PC-3 (cell line): ENCODE measurements at regions not wholly inside any gene's neighbourhood (a gene's known extent, or its start where the extent isn't known, plus 50 kb on each side); places are given as distances from the start of the nearest gene placed in this dataset.
"Not testable (repeated sequence)": the region's sequence is repeated elsewhere in the genome, so short reads cannot be mapped to it uniquely, and the experiment has no call there.

Experiments used
- ATAC-seq: fragments of 200-7000 bp; cut with Tn5 transposase; 2 replicates; pipeline ENCODE4 v1.9.1; 2020; ENCODE audit warnings: mild to moderate bottlenecking, moderate library complexity
- BruUV-seq: library from RNA; stranded (reverse); fragments of 400-500 nt; replicated peaks from 2 replicates; lab custom pipeline; 2021; lab: Mats Ljungman, UMichigan
- CTCF ChIA-PET: fragments of 300-600 bp; sonication (Branson Sonifier 250); formaldehyde crosslinking; loops from one replicate; lab custom pipeline; 2022; ENCODE audit warnings: antibody characterized with exemption; lab: Charles Lee
- POLR2A ChIA-PET: fragments of 300-600 bp; sonication (Branson Sonifier 250); formaldehyde crosslinking; loops from one replicate; lab custom pipeline; 2022; ENCODE audit warnings: antibody characterized with exemption; ENCODE audit not compliant: unreplicated experiment; lab: Charles Lee
- DNase-seq: peaks from one replicate; pipeline ENCODE4 v3.0.0-alpha.2; 2015
- H2AFZ ChIP-seq: fragments of 300-600 bp; sonication (generic); 2 replicates; pipeline ENCODE4 v1.6.0; 2016; ENCODE audit warnings: antibody characterized with exemption, low read length
- H3F3A ChIP-seq: fragments of 300-600 bp; sonication (generic); one replicate; pipeline ENCODE4 v1.6.0; 2017; ENCODE audit warnings: antibody characterized with exemption, low read length, control low read depth, mild to moderate bottlenecking; ENCODE audit not compliant: unreplicated experiment
- H3K27ac ChIP-seq: fragments of 300-600 bp; sonication (generic); 2 replicates; pipeline ENCODE4 v1.5.1; 2016; ENCODE audit warnings: mild to moderate bottlenecking, low read length
- H3K27me3 ChIP-seq: fragments of 300-600 bp; sonication (generic); 2 replicates; pipeline ENCODE4 v1.6.1; 2016; ENCODE audit warnings: low read length, mixed read lengths
- H3K36me3 ChIP-seq: fragments of 300-600 bp; sonication (generic); 2 replicates; pipeline ENCODE4 v1.6.1; 2016; ENCODE audit warnings: low read depth, mixed run types, low read length, mixed read lengths
- H3K4me1 ChIP-seq: fragments of 300-600 bp; sonication (generic); 2 replicates; pipeline ENCODE4 v1.5.1; 2016; ENCODE audit warnings: low read length; ENCODE audit not compliant: insufficient read depth
- H3K4me2 ChIP-seq: fragments of 300-600 bp; sonication (generic); 2 replicates; pipeline ENCODE4 v1.6.0; 2016; ENCODE audit warnings: low read length
- H3K4me3 ChIP-seq: fragments of 300-600 bp; sonication (generic); 2 replicates; pipeline ENCODE4 v1.5.1; 2016; ENCODE audit warnings: mild to moderate bottlenecking, low read length, mixed read lengths
- H3K79me2 ChIP-seq: fragments of 300-600 bp; sonication (generic); 2 replicates; pipeline ENCODE4 v1.6.1; 2017; ENCODE audit warnings: low read length, mixed read lengths
- H3K9ac ChIP-seq: fragments of 300-600 bp; sonication (generic); 2 replicates; pipeline ENCODE4 v1.6.0; 2016; ENCODE audit warnings: mild to moderate bottlenecking, low read length
- H3K9me2 ChIP-seq: fragments of 300-600 bp; sonication (generic); replicated peaks from 2 replicates; pipeline ENCODE4 v1.6.1; 2016; ENCODE audit warnings: mixed run types, low read length, mixed read lengths
- H3K9me3 ChIP-seq: fragments of 300-600 bp; sonication (generic); 2 replicates; pipeline ENCODE4 v1.6.1; 2016; ENCODE audit warnings: low read length, mixed read lengths
- H4K20me1 ChIP-seq: fragments of 300-600 bp; sonication (generic); 2 replicates; pipeline ENCODE4 v1.6.1; 2016; ENCODE audit warnings: low read length, mixed read lengths
- CTCF ChIP-seq: fragments of 300-600 bp; sonication (generic); conservative IDR thresholded peaks from 2 replicates; pipeline ENCODE4 v1.5.1; 2017; ENCODE audit warnings: antibody characterized with exemption, low read depth, mild to moderate bottlenecking, low read length
- EZH2 ChIP-seq: fragments of 300-600 bp; sonication (generic); IDR thresholded peaks from one replicate; pipeline ENCODE4 v1.6.1; 2017; ENCODE audit warnings: antibody characterized with exemption, mild to moderate bottlenecking, low read length; ENCODE audit not compliant: unreplicated experiment
- EZH2phosphoT487 ChIP-seq: fragments of 300-600 bp; sonication (generic); IDR thresholded peaks from 2 replicates; pipeline ENCODE4 v1.6.1; 2018; ENCODE audit warnings: mild to moderate bottlenecking, antibody characterized with exemption, low read length, borderline replicate concordance
- intact Hi-C: fragments of 100-400 bp; cut with micrococcal nuclease; formaldehyde crosslinking; loops from 2 replicates; pipeline ENCODE4 v1.9.0; 2023

GRCh38 chr2:242008908-242009307 is 139.4 kb downstream of the RTP5 start:
- BruUV-seq, POLR2A ChIA-PET, CTCF ChIA-PET, H3K4me1 ChIP-seq, H3K9ac ChIP-seq, H3K36me3 ChIP-seq, DNase-seq, H3F3A ChIP-seq, H3K4me2 ChIP-seq, H3K27ac ChIP-seq, H3K9me2 ChIP-seq, H2AFZ ChIP-seq, H3K79me2 ChIP-seq, H4K20me1 ChIP-seq, ATAC-seq, H3K4me3 ChIP-seq, H3K9me3 ChIP-seq, intact Hi-C loops: not testable (repeated sequence)
- peaks cover 13% of the 10 kb centered on the region; the same call in 1 of the 2 replicates for H3K27me3 ChIP-seq

GRCh38 chr2:242009846-242010245 is 140.3 kb downstream of the RTP5 start:
- H3K4me1 ChIP-seq, CTCF ChIA-PET: not testable (repeated sequence)

GRCh38 chr2:242010252-242011166 is 141.0 kb downstream of the RTP5 start:
- H3K9ac ChIP-seq, CTCF ChIA-PET, H3K4me3 ChIP-seq, DNase-seq, H2AFZ ChIP-seq, H3K4me1 ChIP-seq, H3K27ac ChIP-seq, H3K4me2 ChIP-seq, POLR2A ChIA-PET, BruUV-seq, H3F3A ChIP-seq, H3K79me2 ChIP-seq, ATAC-seq, H3K9me2 ChIP-seq, intact Hi-C loops, H3K9me3 ChIP-seq, H4K20me1 ChIP-seq, H3K36me3 ChIP-seq: not testable (repeated sequence)
- H3K27me3 ChIP-seq: peaks cover 29% of the 10 kb centered on the region

More at GRCh38 chr2:242009846-242010245, 140.3 kb downstream of the RTP5 start:
- H3K9me3 ChIP-seq, POLR2A ChIA-PET, ATAC-seq, H4K20me1 ChIP-seq, H3K9ac ChIP-seq, H3K36me3 ChIP-seq, H3K27ac ChIP-seq, H3K9me2 ChIP-seq, H3K4me3 ChIP-seq, H3F3A ChIP-seq, DNase-seq, BruUV-seq, H3K79me2 ChIP-seq, H3K4me2 ChIP-seq, H2AFZ ChIP-seq, intact Hi-C loops: not testable (repeated sequence)
- peaks cover 22% of the 10 kb centered on the region for H3K27me3 ChIP-seq

- H3K36me3 ChIP-seq: no peaks in the 10 kb centered on the region
- POLR2A ChIA-PET: no interaction called here
- no peaks in the 10 kb centered on the region for H3F3A ChIP-seq
- no peak overlapping the region for H3K4me2 ChIP-seq
- no peaks in the 10 kb centered on the region for H3K9me2 ChIP-seq
- intact Hi-C loops: no loop called here
- H3K4me1 ChIP-seq: no peaks in the 10 kb centered on the region
- no peak for DNase-seq
- H4K20me1 ChIP-seq: no peaks in the 10 kb centered on the region
- no peaks in the 10 kb centered on the region for H3K79me2 ChIP-seq
- H3K27me3 ChIP-seq: peaks cover 35% of the 10 kb centered on the region
- H2AFZ ChIP-seq: no peak overlapping the region
- H3K9ac ChIP-seq: no peak overlapping the region
- no peak for TF ChIP-seq CTCF
- no peak for TF ChIP-seq EZH2
- TF ChIP-seq EZH2phosphoT487: no peak
- ATAC-seq: no peak
- H3K4me3 ChIP-seq: no peak overlapping the region
- BruUV-seq: no TSS peak
- H3K9me3 ChIP-seq: no peaks in the 10 kb centered on the region
- H3K27ac ChIP-seq: no peak overlapping the region
- CTCF ChIA-PET: no interaction called here
Observed at GRCh38 chr2:242011167-242011513, 141.6 kb downstream of the RTP5 start.
